IMR-90 (cell line): ENCODE measurements at regions not wholly inside any gene's neighbourhood (a gene's known extent, or its start where the extent isn't known, plus 50 kb on each side); places are given as distances from the start of the nearest gene placed in this dataset.

Experiments
- CEBPB ChIP-seq: IDR thresholded peaks from 2 replicates; pipeline ENCODE4 v1.6.1; 2012; ENCODE audit warnings: low read depth, low read length, improper control_type of control experiment
- CTCF ChIP-seq: conservative IDR thresholded peaks from 2 replicates; pipeline ENCODE4 v1.5.1; 2012; ENCODE audit warnings: mild to moderate bottlenecking, low read depth, low read length, improper control_type of control experiment
- POLR2A ChIP-seq: IDR thresholded peaks from 2 replicates; pipeline ENCODE4 v1.6.1; 2012; ENCODE audit warnings: mild to moderate bottlenecking, low read depth, low read length

DNA sequence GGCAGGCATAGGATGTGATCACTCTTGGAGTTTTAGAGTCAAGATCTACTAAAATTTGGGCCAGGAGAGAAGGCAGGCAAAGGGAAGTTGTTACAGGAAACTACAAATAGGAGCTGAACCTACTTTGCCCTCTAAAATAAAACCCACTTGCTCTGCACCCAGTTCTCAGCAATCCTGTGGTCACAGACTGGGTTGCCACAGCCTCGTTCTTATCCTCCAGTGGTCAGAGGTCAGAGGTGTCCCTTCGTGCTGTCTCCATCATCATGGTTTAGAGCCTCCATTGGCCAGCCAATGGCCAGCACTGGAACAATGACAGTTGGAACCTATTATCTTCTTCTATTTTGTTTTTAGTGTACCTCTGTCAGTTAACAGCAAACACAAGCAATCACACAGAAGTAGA is 90.7 kb upstream of the TNP1 start:
- TF ChIP-seq POLR2A (no peak), CTCF (no peak), CEBPB (no peak)
